SK-N-MC (cell line): ENCODE measurements at regions not wholly inside any gene's neighbourhood (a gene's known extent, or its start where the extent isn't known, plus 50 kb on each side); places are given as distances from the start of the nearest gene placed in this dataset.

Experiments
- EZH2 ChIP-seq: fragments of 200-600 bp; sonication (generic); IDR thresholded peaks from one replicate; pipeline ENCODE4 v1.6.1; 2017; ENCODE audit warnings: antibody characterized with exemption
- FOXP2 ChIP-seq: optimal IDR thresholded peaks from 2 replicates; pipeline ENCODE3; 2011; ENCODE audit warnings: mild to moderate bottlenecking, moderate library complexity; ENCODE audit not compliant: insufficient read depth; ENCODE audit errors: extremely low read length, control extremely low read depth

- TF ChIP-seq EZH2 (no peak), FOXP2 (no peak)
These were observed 450.6 kb downstream of the TSN start for GRCh38 chr2:122206101-122206500.
